Calu3 (cell line): ENCODE measurements at regions not wholly inside any gene's neighbourhood (a gene's known extent, or its start where the extent isn't known, plus 50 kb on each side); places are given as distances from the start of the nearest gene placed in this dataset.

Experiments
- BruUV-seq: library from RNA; stranded (reverse); fragments of 400-500 nt; replicated peaks from 2 replicates; lab custom pipeline; 2021; lab: Mats Ljungman, UMichigan
- CTCF ChIA-PET: fragments of 300-600 bp; sonication (Branson Sonifier 250); formaldehyde crosslinking; loops from one replicate; lab custom pipeline; 2022; ENCODE audit warnings: antibody characterized with exemption; lab: Charles Lee
- DNase-seq: peaks from one replicate; pipeline ENCODE4 v3.0.0; 2022
- H3K27ac Mint-ChIP-seq: one replicate; pipeline ENCODE4 v1.8.0; 2022; ENCODE audit warnings: mixed read lengths; ENCODE audit not compliant: unreplicated experiment
- H3K27me3 Mint-ChIP-seq: one replicate; pipeline ENCODE4 v1.8.0; 2022; ENCODE audit warnings: mixed read lengths; ENCODE audit not compliant: unreplicated experiment
- H3K36me3 Mint-ChIP-seq: one replicate; pipeline ENCODE4 v1.8.0; 2022; ENCODE audit warnings: mild to moderate bottlenecking, moderate library complexity, mixed read lengths; ENCODE audit not compliant: insufficient read depth, unreplicated experiment
- H3K4me1 Mint-ChIP-seq: one replicate; pipeline ENCODE4 v1.8.0; 2022; ENCODE audit warnings: mild to moderate bottlenecking, low read depth, mixed read lengths; ENCODE audit not compliant: unreplicated experiment
- H3K4me3 Mint-ChIP-seq: one replicate; pipeline ENCODE4 v1.8.0; 2022; ENCODE audit warnings: mild to moderate bottlenecking, low read depth, moderate library complexity, mixed read lengths; ENCODE audit not compliant: unreplicated experiment
- H3K9me3 Mint-ChIP-seq: one replicate; pipeline ENCODE4 v1.8.0; 2022; ENCODE audit warnings: low read depth, mixed read lengths; ENCODE audit not compliant: unreplicated experiment
- intact Hi-C: fragments of 100-400 bp; cut with micrococcal nuclease; formaldehyde crosslinking; loops from one replicate; pipeline ENCODE4 v1.10.0; 2022; ENCODE audit not compliant: unreplicated experiment
- TF ChIP-seq, protein P1 (sequence below): fragments of 200-600 bp; IDR thresholded peaks from one replicate; pipeline ENCODE4 v1.8.0; 2022; ENCODE audit warnings: antibody characterized with exemption; ENCODE audit not compliant: unreplicated experiment

GRCh38 chr1:189764391-189765320 is 713.0 kb downstream of the BRINP3 start:
- TF ChIP-seq, protein P1, sequence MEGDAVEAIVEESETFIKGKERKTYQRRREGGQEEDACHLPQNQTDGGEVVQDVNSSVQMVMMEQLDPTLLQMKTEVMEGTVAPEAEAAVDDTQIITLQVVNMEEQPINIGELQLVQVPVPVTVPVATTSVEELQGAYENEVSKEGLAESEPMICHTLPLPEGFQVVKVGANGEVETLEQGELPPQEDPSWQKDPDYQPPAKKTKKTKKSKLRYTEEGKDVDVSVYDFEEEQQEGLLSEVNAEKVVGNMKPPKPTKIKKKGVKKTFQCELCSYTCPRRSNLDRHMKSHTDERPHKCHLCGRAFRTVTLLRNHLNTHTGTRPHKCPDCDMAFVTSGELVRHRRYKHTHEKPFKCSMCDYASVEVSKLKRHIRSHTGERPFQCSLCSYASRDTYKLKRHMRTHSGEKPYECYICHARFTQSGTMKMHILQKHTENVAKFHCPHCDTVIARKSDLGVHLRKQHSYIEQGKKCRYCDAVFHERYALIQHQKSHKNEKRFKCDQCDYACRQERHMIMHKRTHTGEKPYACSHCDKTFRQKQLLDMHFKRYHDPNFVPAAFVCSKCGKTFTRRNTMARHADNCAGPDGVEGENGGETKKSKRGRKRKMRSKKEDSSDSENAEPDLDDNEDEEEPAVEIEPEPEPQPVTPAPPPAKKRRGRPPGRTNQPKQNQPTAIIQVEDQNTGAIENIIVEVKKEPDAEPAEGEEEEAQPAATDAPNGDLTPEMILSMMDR: no peak
- H3K4me3 Mint-ChIP-seq: no peak overlapping the region
- H3K27me3 Mint-ChIP-seq: no peaks in the 10 kb centered on the region
- no peak for DNase-seq
- CTCF ChIA-PET: no interaction called here
- intact Hi-C loops: no loop called here
- H3K36me3 Mint-ChIP-seq: no peaks in the 10 kb centered on the region
- H3K4me1 Mint-ChIP-seq: no peaks in the 10 kb centered on the region
- H3K9me3 Mint-ChIP-seq: no peaks in the 10 kb centered on the region
- H3K27ac Mint-ChIP-seq: no peak overlapping the region
- BruUV-seq: no TSS peak

- Mint-ChIP-seq H3K4me1 (peaks cover 2% of the 10 kb centered on the region), H3K9me3 (no peaks in the 10 kb centered on the region), H3K27me3 (no peaks in the 10 kb centered on the region), H3K27ac (no peak overlapping the region), H3K4me3 (no peak overlapping the region), H3K36me3 (no peaks in the 10 kb centered on the region)
- TF ChIP-seq, protein P1: no peak
- CTCF ChIA-PET: no interaction called here
- BruUV-seq: no TSS peak
- DNase-seq: no peak
- intact Hi-C loops: no loop called here
These were observed 708.2 kb downstream of the BRINP3 start for GRCh38 chr1:189769448-189769847.

GRCh38 chr1:189774721-189775287 is 702.9 kb downstream of the BRINP3 start:
- no peaks in the 10 kb centered on the region for H3K36me3 Mint-ChIP-seq
- no peak for DNase-seq
- TF ChIP-seq, protein P1: no peak
- H3K4me3 Mint-ChIP-seq: no peak overlapping the region
- H3K4me1 Mint-ChIP-seq: peaks cover 12% of the 10 kb centered on the region
- intact Hi-C loops: no loop called here
- H3K9me3 Mint-ChIP-seq: no peaks in the 10 kb centered on the region
- H3K27ac Mint-ChIP-seq: no peak overlapping the region
- BruUV-seq: no TSS peak
- CTCF ChIA-PET: no interaction called here
- no peaks in the 10 kb centered on the region for H3K27me3 Mint-ChIP-seq

- no TSS peak for BruUV-seq
- peaks cover 12% of the 10 kb centered on the region for H3K4me1 Mint-ChIP-seq
- intact Hi-C loops: no loop called here
- TF ChIP-seq, protein P1: no peak
- DNase-seq: no peak
- H3K27me3 Mint-ChIP-seq: no peaks in the 10 kb centered on the region
- no peaks in the 10 kb centered on the region for H3K9me3 Mint-ChIP-seq
- no peak overlapping the region for H3K27ac Mint-ChIP-seq
- H3K4me3 Mint-ChIP-seq: no peak overlapping the region
- CTCF ChIA-PET: no interaction called here
- no peaks in the 10 kb centered on the region for H3K36me3 Mint-ChIP-seq
These were observed 702.3 kb downstream of the BRINP3 start for GRCh38 chr1:189775343-189775742.
